Epidermal melanocyte (primary cell): ENCODE measurements at regions not wholly inside any gene's neighbourhood (a gene's known extent, or its start where the extent isn't known, plus 50 kb on each side); places are given as distances from the start of the nearest gene placed in this dataset.

Experiments used
- DNase-seq: peaks from one replicate; pipeline ENCODE4 v3.0.0; 2011; ENCODE audit warnings: low spot score; ENCODE audit not compliant: insufficient read length

DNA sequence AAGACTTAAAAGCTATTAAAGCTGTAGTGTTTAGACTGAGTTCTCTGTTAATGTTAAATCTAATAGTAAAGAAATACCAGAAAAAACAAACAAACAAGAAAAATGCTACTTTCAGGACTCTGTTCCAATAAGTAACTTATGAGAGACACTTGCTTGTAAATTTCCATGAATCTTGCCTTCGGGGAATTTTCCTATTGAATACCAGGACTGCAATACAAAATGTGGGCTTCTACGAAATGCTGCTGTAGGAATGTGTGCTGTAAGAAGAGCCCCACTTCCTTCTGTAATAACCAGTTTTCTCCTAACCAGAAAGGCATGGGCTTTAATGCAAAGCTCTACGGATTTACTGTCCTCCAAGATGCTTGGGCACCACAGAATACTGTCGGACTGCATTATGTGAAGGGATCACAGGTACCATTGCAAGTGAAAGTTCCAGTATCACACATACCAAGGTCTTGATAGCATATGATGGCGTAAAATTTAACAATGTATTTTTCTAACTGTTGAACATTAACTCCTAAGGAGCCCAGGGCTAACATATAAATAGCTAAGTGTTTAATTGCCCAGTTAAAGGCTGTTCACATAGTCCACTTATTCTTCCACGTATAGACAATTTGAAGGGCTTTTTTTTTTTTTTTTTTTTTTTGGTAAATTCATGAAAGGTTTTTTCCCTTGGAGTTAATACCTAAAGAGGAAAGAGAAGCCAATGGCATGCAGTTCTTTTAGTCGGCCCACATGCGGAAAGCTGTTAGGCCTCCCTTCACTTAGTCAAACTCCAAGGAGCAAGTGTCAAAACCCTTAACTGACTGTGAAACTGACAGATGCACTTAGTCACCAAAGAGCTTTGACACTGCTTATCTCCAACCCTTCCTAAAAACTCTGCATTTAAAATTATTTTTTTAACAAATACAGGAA is 564.0 kb upstream of the POU3F3 start:
- no peak for DNase-seq

DNA sequence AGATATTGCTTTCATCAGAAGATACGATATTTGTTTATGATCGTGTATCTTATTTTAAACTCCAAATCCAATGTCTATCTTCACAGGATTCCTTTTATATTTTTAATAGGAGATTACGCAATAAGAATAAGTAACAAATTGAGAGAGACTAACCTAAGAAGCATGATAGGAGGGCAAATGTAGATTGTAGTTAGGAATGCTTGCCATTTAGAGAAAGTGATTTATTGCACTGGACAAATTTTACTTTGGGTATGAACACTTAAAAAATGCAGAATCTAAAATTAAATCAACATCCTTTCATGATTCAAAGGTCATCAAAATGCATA is 563.4 kb upstream of the POU3F3 start:
- DNase-seq = no peak

DNA sequence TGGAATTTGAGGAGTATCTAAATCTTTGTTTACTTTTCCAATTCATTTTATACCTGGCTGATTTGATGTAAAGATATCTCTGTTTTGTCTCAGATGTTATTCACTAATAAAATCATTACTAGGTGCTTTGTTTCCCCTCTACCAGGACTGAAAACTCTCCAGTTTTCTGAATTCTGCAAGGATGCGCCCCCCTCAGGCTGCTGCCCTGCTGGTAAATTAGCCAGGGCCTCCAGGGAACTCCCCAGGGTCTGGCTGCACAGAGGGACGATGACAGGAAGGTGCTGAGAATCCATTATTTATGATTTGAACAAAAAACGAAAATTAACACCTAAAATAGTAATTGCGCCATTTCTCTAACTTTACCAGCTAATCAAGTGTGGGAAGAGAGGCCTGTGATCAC is 541.2 kb upstream of the POU3F3 start:
- DNase-seq = no peak

DNA sequence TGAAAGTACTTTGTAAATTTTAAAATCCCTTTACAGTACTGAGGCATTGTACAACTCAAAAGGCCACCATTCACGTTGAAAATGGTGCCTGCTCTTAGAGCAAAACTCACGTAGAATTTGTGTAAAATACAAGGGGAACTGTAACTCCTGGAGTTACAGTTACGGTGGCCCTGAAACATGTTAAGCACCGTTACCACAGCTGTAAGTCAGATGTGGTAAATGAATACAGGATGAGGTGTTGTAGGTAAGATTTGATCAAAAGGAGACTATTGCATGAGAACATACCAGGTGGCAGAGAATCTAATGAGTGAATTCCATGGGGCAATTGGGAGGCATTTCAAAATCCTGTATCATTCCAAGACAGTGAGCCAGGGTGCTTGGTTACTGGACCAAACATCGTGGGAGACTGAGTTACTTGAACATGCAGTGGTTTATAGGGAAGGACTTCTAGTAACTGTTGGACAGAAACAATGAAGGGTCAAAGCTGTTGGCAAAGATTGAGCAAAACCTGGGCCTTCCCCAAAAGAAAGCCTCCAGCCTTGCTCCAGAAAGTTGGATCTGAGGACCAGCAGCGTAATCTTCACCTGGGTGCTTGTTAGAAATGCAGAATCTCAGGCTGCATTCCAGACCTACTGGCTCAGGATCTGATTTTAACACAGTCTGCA is 535.8 kb upstream of the POU3F3 start:
- no peak for DNase-seq

DNA sequence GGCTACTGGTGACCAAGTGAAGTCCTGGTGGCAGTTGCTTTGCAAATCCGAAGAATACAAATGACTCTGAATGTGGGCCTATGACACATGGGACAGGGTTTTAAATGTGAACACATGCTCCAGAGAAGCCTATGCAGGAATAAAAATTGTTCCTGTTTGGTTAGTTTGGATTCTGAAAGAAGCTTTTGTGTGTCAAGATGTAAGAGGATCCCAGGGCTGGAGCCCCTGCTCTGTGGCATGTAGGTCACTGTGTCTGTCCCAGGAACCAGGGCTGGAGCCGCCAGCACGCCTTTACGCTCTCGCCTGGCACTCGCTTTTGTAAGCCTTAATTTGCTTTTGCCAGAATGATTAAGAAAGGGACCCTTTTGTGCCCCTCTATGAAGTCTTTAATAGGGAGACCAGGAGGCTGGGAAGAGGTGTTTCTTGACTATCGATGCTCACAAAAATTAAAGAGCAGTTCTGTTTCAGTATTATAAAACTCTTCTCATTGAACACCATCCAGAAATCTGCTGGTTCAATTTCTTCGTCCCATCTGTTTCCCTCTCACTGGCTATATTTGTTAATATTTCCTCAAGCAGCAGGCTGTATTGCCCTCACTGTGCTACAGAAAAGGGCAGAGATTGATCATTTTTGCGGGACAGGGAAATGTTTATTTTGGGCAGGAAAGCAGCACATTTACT is 532.7 kb upstream of the POU3F3 start:
- no peak for DNase-seq

DNA sequence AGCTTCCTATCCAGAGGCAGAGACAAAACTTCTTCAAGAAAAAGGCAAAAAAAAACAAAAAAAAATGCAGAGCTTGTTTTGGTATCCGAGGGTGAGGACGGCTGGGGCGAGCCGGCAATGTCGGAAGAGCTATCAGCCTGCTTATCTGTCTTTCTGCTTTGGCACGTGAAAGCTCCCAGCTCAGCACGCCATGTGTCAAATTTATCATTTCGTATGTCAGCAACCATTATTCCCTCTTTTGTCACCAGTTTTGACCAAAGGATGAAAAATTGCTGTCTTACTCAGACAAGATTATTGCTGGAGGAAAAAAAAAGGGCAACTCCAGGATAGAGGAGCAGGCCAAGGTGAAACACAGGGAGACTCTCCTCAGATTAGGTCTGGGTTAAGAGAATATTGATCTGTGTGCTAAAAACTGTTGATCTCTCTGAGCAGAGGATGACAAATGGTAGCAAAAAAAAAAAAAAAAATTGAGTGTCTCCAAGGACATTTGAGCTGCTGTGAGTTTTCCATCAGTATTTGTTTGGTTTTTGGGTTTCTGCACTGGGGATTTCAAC is 532.0 kb upstream of the POU3F3 start:
- DNase-seq = no peak

DNA sequence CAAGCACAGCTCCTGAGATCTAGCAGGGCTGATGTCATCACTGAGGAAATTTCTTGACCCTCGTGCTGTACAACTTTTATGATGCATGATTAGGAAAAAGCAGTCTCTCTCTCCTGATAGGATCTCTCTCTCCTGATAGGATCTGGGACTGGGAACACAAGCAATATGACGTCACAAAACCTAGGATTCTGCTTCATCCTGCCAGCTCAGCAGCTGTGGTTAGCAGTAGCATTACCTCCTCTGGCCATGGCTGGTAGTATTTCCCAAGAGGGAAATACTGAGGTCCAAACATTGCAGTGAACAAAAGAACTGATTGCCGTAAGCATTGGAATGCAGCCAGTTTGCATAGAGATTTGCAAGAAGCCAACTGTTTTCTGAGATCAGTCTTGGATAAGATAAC is 521.2 kb upstream of the POU3F3 start:
- no peak for DNase-seq

DNA sequence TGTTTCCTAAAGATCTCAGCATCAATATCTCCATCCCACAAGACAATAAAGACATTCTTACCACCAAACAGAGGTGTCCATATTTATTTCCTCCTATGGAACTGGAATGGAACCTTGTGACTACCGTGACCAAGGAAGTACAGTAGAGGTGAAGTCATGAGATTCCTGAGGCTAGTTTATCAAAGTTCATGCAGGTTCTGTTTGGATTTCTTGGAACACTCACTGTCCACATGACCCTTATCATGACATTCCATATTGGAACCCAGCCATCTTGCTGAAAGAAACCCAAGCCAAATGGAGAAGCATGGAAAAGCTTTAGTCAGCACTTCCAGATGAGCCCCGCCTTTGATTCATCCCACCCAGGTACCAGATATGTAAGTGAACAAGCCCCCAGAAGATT is 516.0 kb upstream of the POU3F3 start:
- DNase-seq = no peak

DNA sequence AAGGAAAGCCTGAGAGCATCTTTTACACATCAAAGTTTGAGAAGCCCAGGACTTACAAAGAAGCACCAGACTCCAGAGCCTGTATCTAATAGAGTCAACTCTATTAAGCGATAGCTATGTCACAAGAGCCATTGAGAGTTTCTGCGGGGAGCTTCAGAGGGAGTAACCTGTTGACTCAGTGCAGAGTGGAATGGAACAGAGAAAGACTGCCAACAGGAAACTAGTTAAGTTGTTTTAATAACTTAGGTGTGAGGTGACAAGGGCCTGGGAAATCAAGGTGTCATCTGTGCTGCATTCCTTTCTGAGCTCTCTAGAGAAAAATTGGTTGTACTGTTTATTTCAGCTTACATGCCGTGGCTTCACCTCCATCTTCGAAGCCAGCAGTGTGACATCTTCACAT is 513.8 kb upstream of the POU3F3 start:
- DNase-seq = no peak

DNA sequence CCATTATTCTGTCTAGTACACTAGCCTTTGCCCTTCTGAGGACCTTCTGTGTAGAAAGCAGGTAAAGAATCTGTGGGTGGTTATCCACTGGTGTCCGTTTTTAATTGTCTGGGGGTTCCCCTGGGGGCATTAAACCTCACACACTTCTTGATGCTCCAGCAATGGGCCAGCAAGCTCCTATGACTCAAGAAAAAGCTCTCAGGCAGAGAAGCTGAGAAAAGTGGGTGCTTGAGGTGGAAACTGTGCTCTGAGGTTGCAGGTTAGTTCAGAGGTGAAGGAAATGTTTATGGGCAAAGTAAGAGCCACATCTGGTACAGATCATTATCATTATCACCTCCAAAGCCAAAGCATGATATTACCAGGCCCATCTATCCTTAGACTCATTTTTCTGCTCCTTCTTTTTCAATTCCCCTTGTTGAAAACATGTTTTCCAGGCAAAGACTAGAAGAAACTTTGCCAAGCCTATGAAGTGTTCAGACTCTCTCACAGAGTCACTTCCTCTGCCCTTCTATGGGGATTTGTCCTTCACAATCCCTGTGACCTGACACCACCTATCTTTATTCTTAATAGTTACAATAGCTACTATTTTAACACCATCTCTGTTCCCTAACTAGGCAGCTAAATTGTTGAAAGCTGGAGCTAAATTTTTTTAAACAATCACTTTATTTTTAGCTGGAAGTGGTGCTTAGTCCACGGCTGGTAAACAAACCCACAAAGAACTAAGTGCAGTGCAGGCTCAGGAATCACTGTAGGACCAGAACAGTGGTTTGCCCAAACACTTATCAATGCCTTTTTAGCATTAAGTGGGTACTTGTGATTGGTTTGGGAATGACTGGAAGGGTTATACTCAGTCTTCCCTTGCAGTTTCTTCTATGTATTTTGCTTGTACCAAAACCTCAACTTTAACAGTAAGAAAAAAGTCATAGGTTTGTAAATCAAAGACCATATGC is 512.8 kb upstream of the POU3F3 start:
- DNase-seq = no peak

DNA sequence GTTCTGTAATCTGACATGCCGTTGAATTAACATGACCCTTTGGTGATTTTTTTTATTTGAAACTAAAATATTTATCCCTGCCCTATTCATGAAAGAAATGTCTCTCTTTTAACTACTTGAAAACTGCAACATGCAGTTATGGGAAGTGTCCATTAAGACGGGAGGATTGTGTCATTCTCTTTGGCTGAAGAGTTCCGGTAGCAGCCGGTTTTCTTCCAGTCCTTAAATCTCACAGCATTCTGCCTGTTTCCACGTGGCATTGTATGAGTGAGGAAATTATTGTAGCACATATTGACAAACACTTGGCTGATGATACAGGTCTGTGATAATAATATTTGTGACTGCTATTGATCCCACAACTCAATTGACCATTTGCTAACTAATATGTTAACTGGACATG is 509.6 kb upstream of the POU3F3 start:
- no peak for DNase-seq

DNA sequence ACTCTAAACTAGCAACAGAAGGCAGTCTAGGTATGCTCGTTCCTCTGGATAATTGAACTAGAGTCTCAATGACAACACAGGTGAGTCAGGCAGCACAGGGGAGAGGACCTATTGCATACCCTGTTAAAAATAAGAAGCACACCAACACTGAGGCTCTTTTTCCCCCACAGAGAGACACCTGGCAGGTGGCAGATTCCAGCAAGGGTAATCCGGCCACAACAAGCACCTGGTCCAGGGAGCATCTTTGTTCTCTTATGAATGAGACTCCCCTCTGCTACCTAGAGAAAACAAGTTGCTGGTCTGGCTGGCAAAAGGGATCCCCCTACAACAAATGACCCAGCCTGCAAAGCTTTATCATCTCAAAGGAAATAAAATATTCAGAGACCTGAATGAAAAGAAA is 508.9 kb upstream of the POU3F3 start:
- DNase-seq = no peak

DNA sequence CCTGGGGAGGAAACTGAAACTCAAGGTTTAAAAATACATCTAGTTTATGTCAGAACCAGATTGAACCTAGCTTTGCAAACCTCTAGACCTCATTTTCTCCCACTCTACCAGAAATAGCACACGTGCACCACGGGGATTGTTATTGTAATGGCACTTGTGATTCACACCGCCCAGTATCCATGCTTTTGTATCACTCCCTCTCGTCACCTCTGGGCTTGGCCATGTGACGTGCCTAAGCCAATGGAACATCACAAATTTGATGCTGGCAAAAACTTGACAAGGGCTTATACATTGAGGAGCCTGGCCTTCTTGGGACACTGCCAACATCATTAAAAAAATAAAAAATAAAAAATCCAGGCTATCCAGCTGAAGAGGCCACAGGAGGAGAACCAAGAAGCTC is 495.8 kb upstream of the POU3F3 start:
- no peak for DNase-seq

DNA sequence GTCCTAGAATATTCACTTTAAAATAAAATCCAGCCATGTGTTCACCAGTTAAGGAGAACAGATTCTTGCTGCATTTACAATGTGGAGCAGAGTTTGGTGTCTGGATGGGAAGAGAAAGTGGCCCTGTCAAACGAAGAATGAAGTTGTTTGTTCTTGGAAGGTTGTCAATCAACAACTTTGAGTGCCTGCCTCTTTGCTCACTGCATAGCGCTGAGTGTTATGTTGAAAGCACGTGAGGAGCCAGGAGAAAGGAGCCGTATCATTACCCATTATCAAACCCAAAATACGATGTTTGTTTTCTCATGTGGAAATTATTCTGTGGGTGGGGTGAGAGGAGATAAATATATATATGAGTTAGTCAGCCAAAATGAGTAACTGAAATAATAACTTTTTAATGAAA is 492.5 kb upstream of the POU3F3 start:
- DNase-seq = no peak

DNA sequence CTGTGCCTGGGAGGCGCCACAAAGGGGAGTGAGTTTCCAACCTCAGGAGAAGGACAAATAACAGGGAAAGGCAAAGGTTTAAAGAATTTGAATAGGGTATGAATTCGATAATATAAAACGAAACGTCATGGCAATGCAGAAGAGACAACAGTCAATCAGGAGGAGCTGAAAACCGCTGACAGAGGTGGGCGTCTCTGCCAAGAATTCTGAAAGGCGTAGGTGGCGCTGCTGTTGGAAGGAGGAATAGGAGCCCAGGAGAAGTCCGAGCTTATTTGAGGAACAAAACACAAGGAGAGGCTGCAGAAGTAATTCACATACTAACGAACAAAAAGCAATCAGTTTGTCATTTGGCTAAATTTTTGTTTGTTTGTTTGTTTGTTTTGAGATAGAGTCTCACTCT is 485.8 kb upstream of the POU3F3 start:
- no peak for DNase-seq

DNA sequence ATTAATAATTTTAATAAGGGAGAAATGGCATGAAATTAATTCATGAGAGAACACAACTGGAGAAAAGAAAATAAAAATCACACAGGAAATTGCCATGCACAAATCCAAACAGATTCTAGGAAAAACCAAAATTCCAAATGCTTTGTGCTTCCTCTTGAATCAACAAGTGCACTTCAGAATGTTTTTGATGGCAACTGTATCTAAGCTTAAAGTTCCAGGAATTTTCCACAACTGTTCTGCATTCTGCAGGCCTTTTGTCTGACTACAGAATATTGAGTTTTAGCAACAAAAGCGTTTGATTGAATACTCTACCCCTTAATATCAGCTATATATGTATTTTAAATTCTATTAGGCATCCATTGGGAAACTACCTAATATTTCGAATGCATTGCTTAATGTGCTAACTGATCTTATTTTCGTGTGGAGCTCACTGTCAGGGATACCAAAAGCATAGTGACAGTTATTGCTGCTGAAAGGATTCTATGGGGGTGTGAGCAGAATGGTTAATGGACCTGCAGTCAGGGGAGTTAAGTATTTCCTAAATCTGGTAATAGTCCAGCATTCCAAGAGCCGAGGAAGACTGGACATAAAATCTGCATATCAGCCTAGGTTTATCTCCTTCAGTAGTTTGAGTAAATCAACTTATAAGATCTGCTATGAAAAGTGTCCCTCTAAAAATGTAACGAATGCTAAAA is 482.7 kb upstream of the POU3F3 start:
- no peak for DNase-seq

DNA sequence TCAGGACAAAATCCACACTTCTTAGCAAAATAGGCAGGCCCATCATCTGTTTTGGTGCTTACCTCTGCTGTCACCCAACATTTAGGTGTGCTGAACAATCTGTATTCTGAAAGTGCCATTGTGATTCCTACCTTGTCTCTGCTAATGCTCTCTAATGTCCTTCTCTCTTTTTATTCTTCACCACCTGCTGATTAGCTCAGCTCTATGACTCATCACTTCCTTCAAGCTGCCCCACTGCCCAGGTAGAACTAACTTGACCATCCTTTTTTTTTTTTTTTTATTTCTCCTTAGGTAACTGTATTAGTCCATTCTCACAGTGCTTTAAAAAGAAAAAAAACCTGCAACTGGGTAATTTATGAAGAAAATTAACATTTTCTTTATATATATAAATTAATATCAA is 478.7 kb upstream of the POU3F3 start:
- no peak for DNase-seq

DNA sequence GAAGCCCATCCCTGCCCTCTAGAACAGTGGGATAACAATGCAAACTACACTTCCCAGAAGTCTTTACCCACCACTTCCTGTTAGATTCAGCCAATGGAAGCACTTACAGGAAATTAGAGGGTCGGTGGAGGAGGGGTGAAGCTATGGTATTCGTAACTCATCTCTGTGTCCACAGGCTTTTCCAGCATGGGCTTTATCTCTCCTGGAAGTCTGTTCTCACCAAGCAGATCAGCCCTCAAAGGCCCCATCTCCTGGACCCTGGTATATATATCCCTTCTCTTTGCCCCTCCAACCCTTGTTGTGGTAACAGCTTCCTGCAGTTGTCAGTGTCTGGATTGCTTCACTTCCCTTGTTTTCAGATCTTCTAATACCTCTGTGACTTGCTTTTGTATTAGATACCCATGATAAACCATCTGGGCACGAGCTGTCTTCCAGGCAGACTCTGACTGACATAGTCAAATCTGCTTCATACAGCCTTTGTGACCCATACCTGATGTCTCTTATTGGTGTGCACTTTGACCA is 475.0 kb upstream of the POU3F3 start:
- no peak for DNase-seq

DNA sequence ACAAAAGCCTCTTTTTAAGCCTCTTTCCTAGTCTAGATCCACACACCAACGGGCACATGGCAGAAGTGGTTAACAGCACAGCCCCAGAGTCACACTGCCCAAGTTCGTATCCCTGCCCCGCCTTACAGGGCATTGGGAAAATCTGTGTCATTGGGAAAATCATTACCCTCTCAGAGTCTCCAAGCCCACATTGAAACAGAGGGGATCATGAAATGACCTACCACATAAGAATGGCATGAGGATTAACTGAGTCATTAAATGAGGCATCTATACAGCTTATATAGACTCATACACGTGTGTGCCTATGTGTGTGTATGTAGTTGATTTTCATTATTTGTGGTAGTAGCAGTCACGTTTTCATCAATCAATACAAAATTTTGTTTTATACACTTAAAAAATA is 469.0 kb upstream of the POU3F3 start:
- no peak for DNase-seq

DNA sequence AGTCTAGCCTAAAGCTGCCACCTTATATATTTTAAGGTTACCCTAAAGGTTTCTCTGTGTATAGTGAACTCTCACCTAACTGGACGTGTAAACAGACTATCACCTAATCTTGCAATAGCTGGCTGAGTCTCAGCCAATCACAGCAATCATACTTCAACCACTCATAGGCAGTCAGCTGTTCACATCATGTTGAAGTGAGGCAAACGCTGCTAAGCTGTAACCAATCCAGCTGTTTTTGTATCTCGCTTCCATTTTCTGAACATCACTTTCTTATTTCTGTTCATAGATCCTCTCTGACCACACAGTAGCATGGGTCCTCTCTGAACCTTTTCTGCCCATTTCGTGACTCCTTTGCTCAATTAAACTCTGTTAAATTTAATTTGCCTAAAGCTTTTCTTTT is 468.2 kb upstream of the POU3F3 start:
- no peak for DNase-seq
